ENCODE measurements at regions not wholly inside any gene's neighbourhood (a gene's known extent, or its start where the extent isn't known, plus 50 kb on each side); places are given as distances from the start of the nearest gene placed in this dataset.
"Not testable (repeated sequence)": the region's sequence is repeated elsewhere in the genome, so short reads cannot be mapped to it uniquely, and the experiment has no call there.

DNA sequence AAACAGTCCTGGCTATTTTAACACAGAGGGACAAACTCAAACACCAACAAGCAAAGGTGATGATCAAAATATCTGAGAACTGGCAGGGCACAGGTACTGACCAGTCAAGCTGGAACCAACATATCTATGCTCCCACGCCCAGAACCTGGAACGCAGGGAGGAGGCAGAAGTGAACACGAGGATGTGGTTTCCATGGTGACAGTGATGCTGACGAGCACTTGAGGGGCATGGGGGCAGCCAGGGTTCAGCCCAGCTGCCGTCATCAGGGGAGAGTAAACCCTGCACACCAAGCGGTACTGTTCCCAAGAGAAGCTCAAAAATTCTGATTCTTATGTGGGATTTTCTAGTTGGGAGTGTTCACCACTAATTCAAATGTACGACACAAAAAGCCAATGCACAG, 113.6 kb upstream of the SFSWAP start:
- H3K27me3 ChIP-seq = no peaks in the 10 kb centered on the region
- no peak overlapping the region for H3K4me3 ChIP-seq
- no peaks in the 10 kb centered on the region for H3K9me3 ChIP-seq
- TF ChIP-seq CTCF (IDR thresholded peaks at IDR 0.05 in 4 of 5, conservative IDR thresholded peaks at IDR 0.05 in 1 of 5) (no peak), POLR2A (IDR thresholded peaks at IDR 0.05) (no peak)
- H3K4me1 ChIP-seq = no peaks in the 10 kb centered on the region
- ATAC-seq (no peak), DNase-seq (no peak)
- intact Hi-C loops (cut with DNase I; ENCODE audit: low total_unique reads) = no loop called here
- in situ Hi-C loops (cut with MboI; ENCODE audit: low sequenced_read_pairs in 4 of 4) = no loop called here
- no peaks in the 10 kb centered on the region for H3K36me3 ChIP-seq
- no peak overlapping the region for H3K27ac ChIP-seq

DNA sequence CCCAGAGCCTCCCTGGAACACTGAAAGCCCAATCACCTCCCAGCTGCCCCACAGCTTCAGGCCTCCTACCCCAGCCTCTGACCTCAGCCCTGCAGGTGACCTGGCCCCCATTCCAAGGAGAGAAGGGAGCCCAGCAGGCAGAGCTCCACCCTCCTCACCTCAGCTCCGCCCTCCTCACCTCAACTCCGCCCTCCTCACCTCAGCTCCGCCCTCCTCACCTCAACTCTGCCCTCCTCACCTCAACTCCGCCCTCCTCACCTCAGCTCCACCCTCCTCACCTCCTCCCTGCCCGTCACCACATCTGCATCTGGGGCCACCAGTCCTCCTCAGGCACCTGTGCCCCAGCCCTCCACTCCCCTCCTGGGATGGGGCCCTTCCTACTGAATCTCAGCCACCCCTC, 112.2 kb upstream of the SFSWAP start:
- no peak overlapping the region for H3K4me3 ChIP-seq
- intact Hi-C loops (cut with DNase I; ENCODE audit: low total_unique reads) (no loop called here), in situ Hi-C loops (cut with MboI; ENCODE audit: low sequenced_read_pairs in 4 of 4) (no loop called here)
- H3K36me3 ChIP-seq = no peaks in the 10 kb centered on the region
- TF ChIP-seq POLR2A (IDR thresholded peaks at IDR 0.05) = no peak
- no peak for TF ChIP-seq CTCF (IDR thresholded peaks at IDR 0.05 in 4 of 5, conservative IDR thresholded peaks at IDR 0.05 in 1 of 5)
- DNase-seq (no peak), ATAC-seq (no peak)
- H3K9me3 ChIP-seq = no peaks in the 10 kb centered on the region
- no peaks in the 10 kb centered on the region for H3K4me1 ChIP-seq
- peaks cover 0 to 5% (median 0%) of the 10 kb centered on the region in 3 donors for H3K27me3 ChIP-seq
- no peak overlapping the region for H3K27ac ChIP-seq

DNA sequence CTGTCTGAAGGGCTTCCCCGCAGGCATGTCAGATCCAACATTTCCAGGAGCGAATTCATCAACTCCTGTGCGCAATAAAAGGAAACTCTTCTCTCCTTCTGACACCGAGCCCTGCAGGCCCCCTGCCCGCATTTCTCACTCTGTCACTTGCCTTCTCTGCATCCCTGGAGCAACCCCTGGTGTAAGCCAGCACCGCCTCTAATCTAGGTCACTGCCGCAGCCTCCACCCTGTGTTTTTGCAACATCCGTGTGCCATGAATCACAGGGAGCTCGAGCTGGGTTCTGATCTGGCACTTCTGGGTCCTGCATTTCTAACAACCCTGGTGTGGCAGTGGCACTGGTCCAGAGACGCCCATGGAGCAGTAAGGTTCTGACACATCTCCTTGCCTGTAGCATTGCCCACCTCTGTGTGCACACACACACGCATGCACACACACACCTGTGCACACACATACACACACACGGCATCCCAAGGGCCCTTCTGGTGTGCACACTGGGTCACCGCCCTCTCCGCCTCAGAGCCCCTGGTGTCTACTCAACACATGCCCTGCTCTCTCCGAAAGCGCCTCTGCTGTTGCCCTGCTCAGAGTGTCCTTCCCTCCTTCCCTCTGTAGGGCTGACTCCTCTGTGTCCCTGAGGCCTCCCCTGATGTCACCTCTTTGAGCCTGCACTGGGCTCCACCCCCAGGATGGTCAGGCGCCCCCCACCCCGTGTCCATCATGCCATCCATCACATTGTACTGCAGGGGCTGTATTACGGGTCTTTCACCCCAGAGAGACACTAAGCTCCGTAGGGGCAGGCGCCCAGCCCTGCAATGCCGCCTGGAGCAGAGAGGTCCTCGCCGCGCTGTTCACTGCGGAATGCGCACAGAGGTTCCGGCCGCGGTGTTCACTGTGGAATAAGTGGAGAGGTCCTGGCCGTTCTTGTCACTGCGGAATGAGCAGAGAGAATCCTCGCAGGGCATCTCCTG, 111.4 kb upstream of the SFSWAP start:
- TF ChIP-seq POLR2A (IDR thresholded peaks at IDR 0.05) (no peak), CTCF (IDR thresholded peaks at IDR 0.05 in 4 of 5, conservative IDR thresholded peaks at IDR 0.05 in 1 of 5) (no peak)
- in situ Hi-C loops (cut with MboI; ENCODE audit: low sequenced_read_pairs in 4 of 4) (loop anchor here in 1 of 4 donors (25.0 kb wide), 1 partner anchor 238 kb away; the partner anchor contains the start of gene MMP17), intact Hi-C loops (cut with DNase I; ENCODE audit: low total_unique reads) (no loop called here)
- DNase-seq (no peak), ATAC-seq (no peak)
- H3K27ac ChIP-seq = no peak overlapping the region
- H3K9me3 ChIP-seq = no peaks in the 10 kb centered on the region
- no peaks in the 10 kb centered on the region for H3K4me1 ChIP-seq
- H3K36me3 ChIP-seq = no peaks in the 10 kb centered on the region
- no peak overlapping the region for H3K4me3 ChIP-seq
- peaks cover 0 to 11% (median 6%) of the 10 kb centered on the region in 3 donors for H3K27me3 ChIP-seq

DNA sequence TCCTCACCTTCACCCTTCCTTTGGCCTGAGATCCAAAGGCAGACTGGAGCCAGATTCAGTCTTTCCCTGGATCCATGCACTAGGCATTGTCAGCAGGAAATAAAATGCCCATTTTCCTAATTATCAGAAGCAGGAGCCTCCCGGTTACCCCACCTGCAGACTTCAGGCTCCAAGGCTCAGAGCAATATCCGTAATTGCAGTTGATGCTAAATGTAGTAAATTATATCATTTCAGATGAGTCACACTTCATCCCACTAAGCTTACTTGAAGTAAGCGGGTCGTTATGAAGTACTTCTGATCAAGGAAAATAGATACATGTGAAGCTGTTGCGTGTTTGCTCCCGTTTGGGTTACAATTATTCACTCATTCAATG, 110.7 kb upstream of the SFSWAP start:
- no peaks in the 10 kb centered on the region for H3K9me3 ChIP-seq
- peaks cover 0 to 11% (median 10%) of the 10 kb centered on the region in 3 donors for H3K27me3 ChIP-seq
- ATAC-seq (no peak), DNase-seq (no peak)
- no peak overlapping the region for H3K4me3 ChIP-seq
- in situ Hi-C loops (cut with MboI; ENCODE audit: low sequenced_read_pairs in 4 of 4) = loop anchor here in 1 of 4 donors (25.0 kb wide), 1 partner anchor 237 kb away; the partner anchor contains the start of gene MMP17
- no peaks in the 10 kb centered on the region for H3K4me1 ChIP-seq
- no peaks in the 10 kb centered on the region for H3K36me3 ChIP-seq
- no peak for TF ChIP-seq CTCF (IDR thresholded peaks at IDR 0.05 in 4 of 5, conservative IDR thresholded peaks at IDR 0.05 in 1 of 5)
- intact Hi-C loops (cut with DNase I; ENCODE audit: low total_unique reads) = no loop called here
- no peak overlapping the region for H3K27ac ChIP-seq

GRCh38 chr12:131601499-131601898, 109.4 kb upstream of the SFSWAP start:
- H3K4me3 ChIP-seq; H3K27ac ChIP-seq; DNase-seq; H3K36me3 ChIP-seq; ATAC-seq; intact Hi-C loops (cut with DNase I; ENCODE audit: low total_unique reads); H3K9me3 ChIP-seq; H3K4me1 ChIP-seq: not testable (repeated sequence)
- peaks cover 0 to 11% (median 10%) of the 10 kb centered on the region in 3 donors for H3K27me3 ChIP-seq
- in situ Hi-C loops (cut with MboI; ENCODE audit: low sequenced_read_pairs in 4 of 4) = loop anchor here in 1 of 4 donors (25.0 kb wide), 1 partner anchor 236 kb away; the partner anchor contains the start of gene MMP17

All from gastrocnemius medialis (tissue), 4 donors.